Type B pancreatic cell (in vitro differentiated cells): ENCODE measurements at regions not wholly inside any gene's neighbourhood (a gene's known extent, or its start where the extent isn't known, plus 50 kb on each side); places are given as distances from the start of the nearest gene placed in this dataset.

Experiments
- DNase-seq: peaks from one replicate; pipeline ENCODE4 v3.0.0; 2021; ENCODE audit warnings: mixed read lengths; ENCODE audit not compliant: unreplicated experiment; ENCODE audit errors: extremely low spot score
- H3K27ac Mint-ChIP-seq: 2 replicates; pipeline ENCODE4 v1.8.0; 2021; ENCODE audit warnings: mild to moderate bottlenecking, mixed read lengths
- H3K27me3 Mint-ChIP-seq: 2 replicates; pipeline ENCODE4 v1.8.0; 2021; ENCODE audit warnings: mixed read lengths
- H3K36me3 Mint-ChIP-seq: 2 replicates; pipeline ENCODE4 v1.8.0; 2021; ENCODE audit warnings: mixed read lengths
- H3K4me1 Mint-ChIP-seq: one replicate; pipeline ENCODE4 v1.8.0; 2021; ENCODE audit warnings: mixed read lengths; ENCODE audit not compliant: unreplicated experiment
- H3K4me3 Mint-ChIP-seq: 2 replicates; pipeline ENCODE4 v1.8.0; 2021; ENCODE audit warnings: mild to moderate bottlenecking, mixed read lengths
- H3K9me3 Mint-ChIP-seq: 2 replicates; pipeline ENCODE4 v1.8.0; 2021; ENCODE audit warnings: mixed read lengths
- TF ChIP-seq, protein P1 (sequence below): fragments of 200-600 bp; sonication (generic); conservative IDR thresholded peaks from 2 replicates; pipeline ENCODE4 v1.5.0; 2021; ENCODE audit warnings: antibody characterized with exemption, mild to moderate bottlenecking

- Mint-ChIP-seq H3K4me1 (peaks cover 6% of the 10 kb centered on the region), H3K4me3 (no peak overlapping the region), H3K36me3 (no peaks in the 10 kb centered on the region), H3K9me3 (no peaks in the 10 kb centered on the region), H3K27me3 (peaks cover 3% of the 10 kb centered on the region), H3K27ac (no peak overlapping the region)
- no peak for DNase-seq
- TF ChIP-seq, protein P1, sequence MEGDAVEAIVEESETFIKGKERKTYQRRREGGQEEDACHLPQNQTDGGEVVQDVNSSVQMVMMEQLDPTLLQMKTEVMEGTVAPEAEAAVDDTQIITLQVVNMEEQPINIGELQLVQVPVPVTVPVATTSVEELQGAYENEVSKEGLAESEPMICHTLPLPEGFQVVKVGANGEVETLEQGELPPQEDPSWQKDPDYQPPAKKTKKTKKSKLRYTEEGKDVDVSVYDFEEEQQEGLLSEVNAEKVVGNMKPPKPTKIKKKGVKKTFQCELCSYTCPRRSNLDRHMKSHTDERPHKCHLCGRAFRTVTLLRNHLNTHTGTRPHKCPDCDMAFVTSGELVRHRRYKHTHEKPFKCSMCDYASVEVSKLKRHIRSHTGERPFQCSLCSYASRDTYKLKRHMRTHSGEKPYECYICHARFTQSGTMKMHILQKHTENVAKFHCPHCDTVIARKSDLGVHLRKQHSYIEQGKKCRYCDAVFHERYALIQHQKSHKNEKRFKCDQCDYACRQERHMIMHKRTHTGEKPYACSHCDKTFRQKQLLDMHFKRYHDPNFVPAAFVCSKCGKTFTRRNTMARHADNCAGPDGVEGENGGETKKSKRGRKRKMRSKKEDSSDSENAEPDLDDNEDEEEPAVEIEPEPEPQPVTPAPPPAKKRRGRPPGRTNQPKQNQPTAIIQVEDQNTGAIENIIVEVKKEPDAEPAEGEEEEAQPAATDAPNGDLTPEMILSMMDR, result no peak
These were observed 362.3 kb downstream of the COG6 start for GRCh38 chr13:40017662-40018262.

GRCh38 chr13:40023595-40024203 is 368.2 kb downstream of the COG6 start:
- Mint-ChIP-seq H3K36me3 (no peaks in the 10 kb centered on the region), H3K9me3 (peaks cover 6% of the 10 kb centered on the region), H3K4me3 (no peak overlapping the region), H3K27ac (no peak overlapping the region), H3K4me1 (peaks cover 7% of the 10 kb centered on the region), H3K27me3 (no peaks in the 10 kb centered on the region)
- TF ChIP-seq, protein P1, result no peak
- no peak for DNase-seq

DNA sequence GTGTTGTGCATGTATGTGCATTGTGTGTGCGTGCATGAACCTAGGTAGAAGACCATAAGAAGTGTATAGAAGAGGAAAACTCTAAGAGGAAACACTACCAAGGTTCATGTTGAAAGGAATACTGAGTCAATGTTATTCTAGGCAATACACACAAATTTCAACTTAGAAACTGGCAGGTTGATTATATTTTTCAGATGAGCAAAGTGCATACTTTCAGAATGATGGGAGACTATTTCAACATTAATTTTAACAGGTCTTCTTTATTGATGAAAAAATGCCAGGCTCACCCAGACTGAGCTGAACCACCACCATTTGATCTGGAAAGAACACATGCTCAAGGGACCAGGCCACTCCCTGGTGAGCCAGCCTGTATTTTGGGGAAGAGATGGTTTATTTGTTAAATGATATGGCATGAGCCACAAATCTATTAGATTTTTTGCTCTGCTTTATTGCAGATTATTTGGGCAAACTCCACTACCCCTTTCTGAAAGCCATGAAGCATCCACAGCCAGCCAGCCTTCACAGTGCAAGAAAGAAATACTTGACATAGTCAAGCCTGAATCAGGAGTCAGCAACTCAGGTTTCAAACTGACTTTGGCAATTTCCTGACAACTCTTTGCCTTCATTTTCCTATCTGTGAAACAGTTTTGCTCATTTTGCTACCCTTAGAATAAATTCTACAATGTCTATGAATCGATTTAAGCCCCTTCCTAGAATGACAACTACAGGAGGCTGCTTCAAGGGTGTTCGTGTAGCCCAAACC is 368.9 kb downstream of the COG6 start:
- H3K9me3 Mint-ChIP-seq, result peaks cover 8% of the 10 kb centered on the region
- no peaks in the 10 kb centered on the region for H3K36me3 Mint-ChIP-seq
- no peak overlapping the region for H3K4me3 Mint-ChIP-seq
- no peak for DNase-seq
- H3K4me1 Mint-ChIP-seq, result peaks cover 4% of the 10 kb centered on the region
- TF ChIP-seq, protein P1, result no peak
- no peaks in the 10 kb centered on the region for H3K27me3 Mint-ChIP-seq
- H3K27ac Mint-ChIP-seq, result no peak overlapping the region

GRCh38 chr13:40024967-40025714 is 369.7 kb downstream of the COG6 start:
- peaks cover 4% of the 10 kb centered on the region for H3K4me1 Mint-ChIP-seq
- TF ChIP-seq, protein P1, result no peak
- no peak for DNase-seq
- no peaks in the 10 kb centered on the region for H3K27me3 Mint-ChIP-seq
- H3K9me3 Mint-ChIP-seq, result peaks cover 8% of the 10 kb centered on the region
- H3K27ac Mint-ChIP-seq, result no peak overlapping the region
- H3K4me3 Mint-ChIP-seq, result no peak overlapping the region
- no peaks in the 10 kb centered on the region for H3K36me3 Mint-ChIP-seq

DNA sequence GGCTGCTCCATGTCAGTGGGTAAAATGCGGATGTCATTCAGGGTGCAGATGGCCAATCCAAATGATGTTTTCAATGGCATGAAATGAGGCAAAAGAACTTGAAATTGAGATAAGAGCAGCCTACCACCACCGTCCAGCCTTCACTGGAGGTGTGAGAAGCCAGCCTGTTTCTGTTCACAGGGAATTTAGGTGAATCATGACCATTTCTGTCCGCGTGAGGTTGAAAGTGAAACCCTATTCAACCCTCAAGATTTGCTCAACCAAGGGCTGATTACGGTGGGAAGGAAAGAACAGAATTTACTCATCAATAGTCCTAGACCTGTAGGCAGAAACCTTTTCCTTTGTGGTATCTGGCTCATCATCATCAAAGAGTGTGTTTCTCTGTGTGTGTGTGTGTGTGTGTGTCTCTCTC is 370.7 kb downstream of the COG6 start:
- H3K4me1 Mint-ChIP-seq, result peaks cover 4% of the 10 kb centered on the region
- H3K36me3 Mint-ChIP-seq, result no peaks in the 10 kb centered on the region
- TF ChIP-seq, protein P1, result no peak
- peaks cover 8% of the 10 kb centered on the region for H3K9me3 Mint-ChIP-seq
- no peak overlapping the region for H3K27ac Mint-ChIP-seq
- DNase-seq, result no peak
- no peaks in the 10 kb centered on the region for H3K27me3 Mint-ChIP-seq
- H3K4me3 Mint-ChIP-seq, result no peak overlapping the region
